HG03066 (cell line): ENCODE measurements at regions not wholly inside any gene's neighbourhood (a gene's known extent, or its start where the extent isn't known, plus 50 kb on each side); places are given as distances from the start of the nearest gene placed in this dataset.

ENCODE experiments used
- ATAC-seq: cut with Tn5 transposase; IDR thresholded peaks from one replicate; pipeline ENCODE4 v1.9.1; 2021; ENCODE audit warnings: low read depth; ENCODE audit not compliant: unreplicated experiment

- no peak for ATAC-seq
Measured at GRCh38 chr4:180827232-180828009, 1415.8 kb upstream of the TENM3 start.

DNA sequence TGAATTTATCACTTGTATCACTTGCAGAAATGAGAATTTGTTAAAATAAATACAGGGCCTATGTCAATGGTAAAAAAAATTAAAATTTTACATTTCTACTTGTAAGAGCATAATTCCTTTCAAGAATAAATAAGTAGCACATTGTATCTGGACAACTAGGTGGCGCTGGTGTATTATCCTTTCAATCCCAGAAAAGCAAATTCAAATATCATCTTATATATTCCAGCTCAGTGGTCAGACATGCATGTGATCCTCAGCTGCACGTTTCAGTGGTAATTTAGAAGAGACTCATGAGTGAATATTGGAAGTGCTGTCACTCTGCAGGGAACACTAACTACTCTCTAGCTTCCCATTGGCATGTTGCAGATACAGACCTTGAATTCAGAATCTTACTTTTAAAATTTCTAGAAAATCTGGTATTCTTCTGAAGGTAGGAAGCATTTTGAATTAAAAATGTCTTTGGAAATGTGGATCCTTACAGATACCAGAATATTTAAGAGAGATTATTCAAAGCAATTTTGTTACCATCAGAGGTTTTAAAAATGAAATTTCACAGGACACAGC is 1414.7 kb upstream of the TENM3 start:
- ATAC-seq = no peak

DNA sequence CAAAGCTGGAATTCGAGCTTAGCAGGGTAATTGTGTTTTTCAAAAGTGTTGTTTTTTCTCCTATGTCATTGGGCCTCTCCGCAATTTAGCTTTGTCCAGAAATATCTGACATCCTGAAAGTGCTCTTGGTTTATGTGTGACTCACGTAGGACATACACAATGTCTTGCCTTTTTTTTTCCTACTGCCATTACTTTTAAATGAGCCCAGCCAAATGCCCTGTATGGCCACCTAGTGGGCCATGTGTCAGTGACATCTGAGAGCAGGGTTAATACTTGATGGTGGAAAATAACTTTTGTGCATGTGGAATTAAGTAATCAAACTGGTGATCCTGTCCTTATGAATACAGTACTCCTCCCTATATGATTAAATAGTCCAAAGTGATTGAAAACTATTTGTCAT is 1411.1 kb upstream of the TENM3 start:
- no peak for ATAC-seq

- no peak for ATAC-seq
Measured at GRCh38 chr4:180840142-180840541, 1403.1 kb upstream of the TENM3 start.

- no peak for ATAC-seq
Measured at GRCh38 chr4:180850318-180850940, 1392.8 kb upstream of the TENM3 start.

DNA sequence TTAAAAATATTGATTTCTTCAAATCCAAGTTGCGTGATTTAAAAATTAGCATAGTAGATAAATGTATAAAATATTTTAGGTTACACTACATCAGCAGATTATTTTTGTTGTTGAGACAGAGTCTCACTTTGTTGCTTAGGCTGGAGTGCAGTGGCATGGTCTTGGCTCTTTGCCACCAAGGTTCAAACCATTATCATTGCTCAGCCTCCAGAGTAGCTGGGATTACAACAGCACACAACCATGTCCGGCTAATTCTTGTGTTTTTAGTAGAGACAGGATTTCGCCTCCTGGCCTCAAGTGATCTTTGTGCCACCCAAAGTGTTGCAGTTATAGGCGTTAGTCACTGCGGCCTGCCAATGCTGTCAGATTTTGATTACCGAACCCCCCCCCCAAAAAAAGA is 1390.5 kb upstream of the TENM3 start:
- no peak for ATAC-seq

DNA sequence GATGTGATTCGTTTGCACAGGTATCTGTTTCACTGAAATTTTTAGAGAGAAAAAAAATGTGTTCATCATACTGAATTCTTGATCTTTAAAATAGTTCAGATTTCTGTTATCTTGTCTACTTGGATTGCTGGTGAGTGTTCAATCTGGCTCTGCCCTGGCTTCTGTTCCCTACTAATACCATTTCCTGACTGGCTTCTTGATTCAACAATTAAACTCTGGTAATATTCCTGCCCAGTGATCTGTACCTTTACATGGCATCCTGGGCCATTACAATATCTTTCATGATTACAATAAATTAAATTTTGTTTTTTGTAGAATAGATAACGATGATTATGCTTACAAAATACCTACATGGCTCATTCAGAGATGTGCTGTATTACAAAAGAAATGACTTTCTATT is 1388.0 kb upstream of the TENM3 start:
- no peak for ATAC-seq

DNA sequence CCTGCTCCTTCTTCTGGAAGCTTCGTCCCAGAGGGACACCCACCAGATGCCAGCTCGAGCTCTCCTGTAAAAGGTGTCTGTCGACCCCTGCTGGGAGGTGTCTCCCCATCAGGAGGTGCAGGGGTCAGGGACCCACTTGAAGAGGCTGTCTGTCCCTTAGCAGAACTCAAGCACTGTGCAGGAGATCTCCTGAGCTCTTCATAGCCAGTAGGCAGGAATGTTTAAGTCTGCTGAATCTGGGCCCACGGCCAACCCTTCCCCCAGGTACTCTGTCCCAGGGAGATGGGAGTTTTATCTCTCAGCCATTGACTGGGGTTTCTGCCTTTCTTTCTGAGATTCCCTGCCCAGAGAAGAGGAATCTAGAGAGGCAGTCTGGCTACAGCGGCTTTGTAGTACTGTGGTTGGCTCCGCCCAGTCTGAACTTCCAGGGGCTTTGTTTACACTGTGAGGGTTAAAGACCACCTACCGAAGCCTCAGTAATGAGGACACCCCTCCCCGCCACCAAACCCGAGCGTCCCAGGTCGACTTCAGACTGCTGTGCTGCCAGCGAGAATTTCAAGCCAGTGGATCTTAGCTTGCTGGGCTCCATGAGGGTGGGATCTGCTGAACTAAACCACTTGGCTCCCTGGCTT is 1383.0 kb upstream of the TENM3 start:
- no peak for ATAC-seq

DNA sequence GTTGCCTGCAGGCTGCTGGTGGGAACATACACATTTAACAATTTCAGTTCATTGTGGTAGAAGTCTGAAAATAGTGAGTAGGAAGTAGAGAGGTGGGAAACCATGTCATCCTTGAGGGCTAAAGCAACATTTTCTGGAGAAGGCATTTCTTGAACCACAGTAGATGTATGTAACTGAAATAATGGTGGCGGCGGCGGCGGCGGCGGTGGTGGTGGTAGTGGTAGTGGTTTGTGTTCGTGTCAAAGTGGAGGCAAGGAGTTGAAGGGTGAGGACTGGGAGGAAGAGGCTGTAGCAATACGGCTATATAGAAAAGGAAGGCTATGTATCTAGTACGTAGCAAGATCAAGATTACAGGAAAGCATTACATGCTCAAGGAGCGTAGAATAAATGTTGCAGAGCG is 1381.6 kb upstream of the TENM3 start:
- ATAC-seq = no peak

- no peak for ATAC-seq
Measured at GRCh38 chr4:180866933-180867643, 1376.1 kb upstream of the TENM3 start.

DNA sequence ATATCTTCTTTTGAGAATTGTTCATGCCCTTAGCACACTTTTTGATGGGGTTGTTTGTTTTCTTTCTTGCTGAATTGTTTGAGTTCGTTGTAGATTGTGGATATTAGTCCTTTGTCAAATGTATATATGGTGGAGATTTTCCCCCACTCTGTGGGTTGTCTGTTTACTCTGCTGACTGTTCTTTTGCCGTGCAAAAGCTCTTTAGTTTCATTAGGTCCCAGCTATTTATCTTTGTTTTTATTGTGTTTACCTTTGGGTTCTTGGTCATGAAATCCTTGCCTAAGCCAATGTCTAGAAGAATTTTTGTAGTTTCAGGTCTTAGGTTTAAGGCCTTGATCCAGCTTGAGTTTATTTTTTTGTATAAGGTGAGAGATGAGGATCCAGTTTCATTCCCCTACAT is 1372.6 kb upstream of the TENM3 start:
- ATAC-seq = no peak

- ATAC-seq = no peak
Measured at GRCh38 chr4:180898305-180898704, 1344.9 kb upstream of the TENM3 start.

- no peak for ATAC-seq
Measured at GRCh38 chr4:180900781-180901180, 1342.4 kb upstream of the TENM3 start.

GRCh38 chr4:180909279-180909678 is 1333.9 kb upstream of the TENM3 start:
- ATAC-seq = no peak

- no peak for ATAC-seq
Measured at GRCh38 chr4:180913750-180914149, 1329.5 kb upstream of the TENM3 start.

DNA sequence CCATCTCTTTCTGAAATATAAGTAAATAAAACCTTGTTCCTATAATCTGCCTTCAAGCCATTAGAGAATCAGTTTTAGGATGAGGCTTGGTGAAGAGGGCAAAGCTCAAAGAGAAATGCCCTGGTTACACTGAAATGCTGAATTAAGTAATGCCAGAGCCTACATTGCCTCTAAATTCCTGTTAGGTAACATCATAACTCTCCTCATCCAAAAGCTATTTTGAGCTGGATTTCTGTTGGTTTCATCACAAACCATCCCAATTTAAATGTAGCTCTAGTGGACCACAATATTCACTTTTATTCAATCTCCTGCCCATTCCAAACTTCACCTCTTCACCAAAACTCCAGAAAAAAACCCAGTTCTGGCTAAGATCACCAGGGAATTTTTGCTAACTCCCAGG is 1319.7 kb upstream of the TENM3 start:
- ATAC-seq = no peak

DNA sequence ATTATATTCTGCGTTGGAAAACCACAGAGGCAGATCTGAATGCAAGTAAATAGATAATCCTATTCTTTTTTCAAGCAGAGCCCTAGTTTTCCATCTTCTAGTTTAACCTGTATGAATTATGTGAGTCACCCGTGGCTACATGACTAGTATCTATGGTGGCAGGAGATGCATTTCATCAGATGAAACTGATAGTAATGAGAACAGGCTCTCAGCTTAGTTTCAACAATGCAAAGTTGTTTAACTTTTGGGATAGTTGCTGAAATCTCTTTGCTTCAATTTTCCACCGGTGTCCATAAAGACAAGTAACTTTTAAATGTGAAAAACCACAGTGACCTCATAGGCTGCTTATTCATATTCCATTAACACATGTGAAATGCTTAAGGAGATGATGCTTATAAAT is 1317.4 kb upstream of the TENM3 start:
- no peak for ATAC-seq

DNA sequence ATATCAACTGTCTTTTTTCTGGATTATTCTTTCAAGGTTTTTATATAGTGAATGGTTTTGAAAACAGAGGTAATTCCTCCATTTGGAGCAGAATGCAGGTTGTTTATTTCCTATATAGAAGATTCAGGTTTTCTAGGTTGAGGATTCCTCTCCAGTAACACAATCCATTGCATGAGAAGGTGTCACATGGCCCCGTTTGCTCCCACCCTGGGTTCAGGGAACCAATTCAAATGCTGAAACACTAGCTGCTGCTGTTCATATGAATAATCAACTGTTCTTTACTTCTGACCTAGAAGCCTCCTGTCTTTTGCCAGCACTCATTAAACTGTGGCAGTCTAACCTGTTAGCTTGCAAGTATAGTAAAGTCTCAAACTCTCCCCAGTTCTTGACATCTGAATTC is 1316.9 kb upstream of the TENM3 start:
- ATAC-seq = no peak

DNA sequence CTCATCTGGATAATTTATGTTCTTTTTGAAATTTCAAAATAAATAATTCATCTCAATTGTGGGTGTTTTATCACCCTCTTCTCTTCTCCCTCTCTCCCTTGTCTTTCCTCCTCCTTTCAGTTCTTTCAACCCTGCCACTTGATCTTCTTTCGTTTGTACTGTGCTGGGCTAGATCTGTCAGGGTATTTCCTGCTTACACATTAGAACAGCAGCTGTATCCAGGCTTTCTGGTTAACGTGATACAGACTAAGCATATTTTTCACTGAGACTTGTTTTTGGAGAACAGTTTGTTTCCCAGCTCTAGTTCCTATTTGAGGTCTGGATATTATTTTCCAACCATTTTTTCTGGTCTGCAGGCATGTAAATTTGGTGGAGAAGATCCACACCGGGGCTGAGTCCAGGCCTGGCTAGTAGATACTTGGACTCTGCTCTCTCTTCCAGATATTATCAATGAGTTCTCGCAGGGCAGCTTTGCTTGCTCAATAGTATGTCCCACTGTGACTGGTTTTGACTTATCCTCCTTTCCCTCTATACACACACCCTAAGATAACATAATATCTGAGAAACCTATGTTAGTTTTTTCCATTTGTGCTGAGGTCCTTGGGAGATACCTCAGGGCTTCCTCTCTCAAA is 1310.7 kb upstream of the TENM3 start:
- no peak for ATAC-seq

GRCh38 chr4:180937083-180937482 is 1306.1 kb upstream of the TENM3 start:
- ATAC-seq = no peak

DNA sequence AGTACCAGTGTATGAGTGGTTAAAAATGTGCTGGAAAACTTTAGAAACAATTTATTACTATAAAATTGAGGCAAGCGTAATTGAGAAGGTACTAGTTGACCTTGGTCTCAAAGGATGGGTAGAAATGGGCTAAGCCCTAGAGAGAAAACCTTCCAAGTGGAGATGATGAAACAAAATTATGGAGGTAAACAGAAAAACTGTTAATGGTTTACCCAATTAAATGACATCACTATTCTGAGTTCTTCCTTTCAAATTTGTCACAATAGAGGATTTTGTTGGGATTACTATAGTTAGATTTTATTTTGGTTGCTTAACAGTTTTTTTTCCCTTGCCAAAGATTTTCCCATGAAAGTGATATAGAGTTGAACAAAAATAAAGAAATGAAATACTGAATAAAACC is 1302.5 kb upstream of the TENM3 start:
- ATAC-seq = no peak
